ENCODE measurements at regions not wholly inside any gene's neighbourhood (a gene's known extent, or its start where the extent isn't known, plus 50 kb on each side); places are given as distances from the start of the nearest gene placed in this dataset.

DNA sequence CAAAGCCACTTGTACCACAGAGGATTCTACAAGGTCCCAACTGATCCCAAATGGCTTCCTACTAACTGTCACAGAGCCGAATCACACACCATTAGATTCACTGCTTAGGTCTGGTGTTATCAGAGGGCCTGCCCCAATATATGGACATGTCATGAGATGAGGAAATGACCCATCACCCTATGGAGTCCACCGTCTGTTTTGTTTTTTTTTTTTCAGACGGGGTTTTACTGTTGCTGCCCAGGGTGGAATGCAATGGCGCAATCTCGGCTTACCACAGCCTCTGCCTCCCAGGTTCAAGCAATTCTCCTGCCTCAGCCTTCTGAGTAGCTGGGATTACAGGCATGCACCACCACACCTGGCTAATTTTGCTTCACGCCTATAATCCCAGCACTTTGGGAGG, 83.8 kb upstream of the ETS2 start:
- Histone ChIP-seq H3K9me3 (ENCODE audit: insufficient read depth, low read length, severe bottlenecking) (peaks cover 11% of the 10 kb centered on the region), H3K4me2 (ENCODE audit: insufficient read depth, low read length) (no peak overlapping the region)
- no peak for ATAC-seq (ENCODE audit: insufficient read depth, low read depth)

DNA sequence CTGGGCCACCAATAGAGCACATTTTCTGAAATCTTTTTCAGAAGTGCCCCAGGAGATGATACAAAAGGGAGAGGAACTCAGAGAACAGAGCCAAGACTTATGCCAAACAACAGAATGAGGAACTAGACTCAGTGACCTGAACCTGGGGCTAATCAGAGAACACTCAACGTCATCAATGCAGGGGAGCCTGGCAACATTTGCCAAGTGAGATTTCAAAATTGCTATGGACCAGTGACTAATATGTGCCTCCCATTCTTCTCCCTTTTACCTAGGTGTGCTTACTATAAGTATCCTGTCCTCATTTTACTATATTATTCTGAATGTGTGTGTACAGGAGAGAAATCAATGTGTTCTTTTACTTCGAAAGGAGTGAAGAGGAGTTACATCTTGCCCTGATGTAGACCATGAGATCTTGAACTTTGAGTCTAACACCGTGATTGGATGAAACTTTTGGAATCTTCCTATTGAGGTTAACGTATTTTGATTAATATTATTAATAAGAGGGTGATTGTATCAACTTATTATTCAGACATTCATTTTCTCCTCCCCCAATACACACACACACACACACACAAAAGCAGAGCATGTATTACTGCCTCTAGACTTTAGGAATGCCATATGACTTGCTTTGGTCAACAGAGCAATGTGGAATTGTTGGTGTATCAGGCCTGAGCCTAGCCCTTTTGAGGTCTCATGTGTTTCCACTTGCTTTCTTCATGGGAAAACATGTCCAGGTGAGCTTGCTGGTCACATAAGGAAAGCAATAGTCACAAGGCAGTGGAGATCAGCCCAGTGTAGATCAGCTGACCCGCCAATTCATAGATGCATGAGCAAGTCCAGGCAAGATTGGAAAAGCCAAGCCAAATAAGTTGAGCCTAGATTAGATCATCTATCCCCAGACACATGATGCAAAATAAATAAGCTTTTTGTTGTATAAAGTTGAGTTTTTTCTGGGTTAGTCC, 80.3 kb upstream of the ETS2 start:
- DNase-seq (no peak), ATAC-seq (ENCODE audit: insufficient read depth, low read depth) (no peak)
- no peak overlapping the region for H2AFZ ChIP-seq (ENCODE audit: low read depth, low read length)
- peaks cover 11% of the 10 kb centered on the region for H3K9me3 ChIP-seq (ENCODE audit: insufficient read depth, low read length, severe bottlenecking)
- H3K36me3 ChIP-seq (ENCODE audit: insufficient read depth, low read length), result no peaks in the 10 kb centered on the region
- TF ChIP-seq, protein P1, sequence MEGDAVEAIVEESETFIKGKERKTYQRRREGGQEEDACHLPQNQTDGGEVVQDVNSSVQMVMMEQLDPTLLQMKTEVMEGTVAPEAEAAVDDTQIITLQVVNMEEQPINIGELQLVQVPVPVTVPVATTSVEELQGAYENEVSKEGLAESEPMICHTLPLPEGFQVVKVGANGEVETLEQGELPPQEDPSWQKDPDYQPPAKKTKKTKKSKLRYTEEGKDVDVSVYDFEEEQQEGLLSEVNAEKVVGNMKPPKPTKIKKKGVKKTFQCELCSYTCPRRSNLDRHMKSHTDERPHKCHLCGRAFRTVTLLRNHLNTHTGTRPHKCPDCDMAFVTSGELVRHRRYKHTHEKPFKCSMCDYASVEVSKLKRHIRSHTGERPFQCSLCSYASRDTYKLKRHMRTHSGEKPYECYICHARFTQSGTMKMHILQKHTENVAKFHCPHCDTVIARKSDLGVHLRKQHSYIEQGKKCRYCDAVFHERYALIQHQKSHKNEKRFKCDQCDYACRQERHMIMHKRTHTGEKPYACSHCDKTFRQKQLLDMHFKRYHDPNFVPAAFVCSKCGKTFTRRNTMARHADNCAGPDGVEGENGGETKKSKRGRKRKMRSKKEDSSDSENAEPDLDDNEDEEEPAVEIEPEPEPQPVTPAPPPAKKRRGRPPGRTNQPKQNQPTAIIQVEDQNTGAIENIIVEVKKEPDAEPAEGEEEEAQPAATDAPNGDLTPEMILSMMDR (IDR thresholded peaks at IDR 0.05; ENCODE audit: borderline replicate concordance, extremely low read depth, low read length, poor library complexity, severe bottlenecking), result no peak
- no peak for TF ChIP-seq EZH2 (IDR thresholded peaks at IDR 0.05; ENCODE audit: borderline replicate concordance, low read depth, low read length, severe bottlenecking)
- H3K4me2 ChIP-seq (ENCODE audit: insufficient read depth, low read length), result no peak overlapping the region
- no peak overlapping the region for H3K9ac ChIP-seq (ENCODE audit: low read depth, low read length)
- no peaks in the 10 kb centered on the region for H3K27me3 ChIP-seq (ENCODE audit: insufficient read depth, low read length, poor library complexity)
- H3K4me1 ChIP-seq (ENCODE audit: insufficient read depth, low read length), result peaks cover 26% of the 10 kb centered on the region
- H3K79me2 ChIP-seq (ENCODE audit: insufficient read depth, low read length), result no peaks in the 10 kb centered on the region
- H3K27ac ChIP-seq (ENCODE audit: low read length), result no peak overlapping the region
- H3K4me3 ChIP-seq (ENCODE audit: low read depth in 1 of 2, low read length in 2 of 2), result no peak overlapping the region
- no peaks in the 10 kb centered on the region for H4K20me1 ChIP-seq (ENCODE audit: insufficient read depth, low read length)

More for the DNA sequence above, 83.8 kb upstream of the ETS2 start:
- H3K9ac ChIP-seq (ENCODE audit: low read depth, low read length), result no peak overlapping the region
- DNase-seq, result no peak
- H3K27me3 ChIP-seq (ENCODE audit: insufficient read depth, low read length, poor library complexity), result no peaks in the 10 kb centered on the region
- H2AFZ ChIP-seq (ENCODE audit: low read depth, low read length), result no peak overlapping the region
- no peak overlapping the region for H3K27ac ChIP-seq (ENCODE audit: low read length)
- TF ChIP-seq, protein P1 (IDR thresholded peaks at IDR 0.05; ENCODE audit: borderline replicate concordance, extremely low read depth, low read length, poor library complexity, severe bottlenecking), result no peak
- no peak for TF ChIP-seq EZH2 (IDR thresholded peaks at IDR 0.05; ENCODE audit: borderline replicate concordance, low read depth, low read length, severe bottlenecking)
- no peaks in the 10 kb centered on the region for H4K20me1 ChIP-seq (ENCODE audit: insufficient read depth, low read length)
- H3K79me2 ChIP-seq (ENCODE audit: insufficient read depth, low read length), result no peaks in the 10 kb centered on the region
- H3K4me1 ChIP-seq (ENCODE audit: insufficient read depth, low read length), result peaks cover 29% of the 10 kb centered on the region
- H3K4me3 ChIP-seq (ENCODE audit: low read depth in 1 of 2, low read length in 2 of 2), result no peak overlapping the region
- H3K36me3 ChIP-seq (ENCODE audit: insufficient read depth, low read length), result no peaks in the 10 kb centered on the region

DNA sequence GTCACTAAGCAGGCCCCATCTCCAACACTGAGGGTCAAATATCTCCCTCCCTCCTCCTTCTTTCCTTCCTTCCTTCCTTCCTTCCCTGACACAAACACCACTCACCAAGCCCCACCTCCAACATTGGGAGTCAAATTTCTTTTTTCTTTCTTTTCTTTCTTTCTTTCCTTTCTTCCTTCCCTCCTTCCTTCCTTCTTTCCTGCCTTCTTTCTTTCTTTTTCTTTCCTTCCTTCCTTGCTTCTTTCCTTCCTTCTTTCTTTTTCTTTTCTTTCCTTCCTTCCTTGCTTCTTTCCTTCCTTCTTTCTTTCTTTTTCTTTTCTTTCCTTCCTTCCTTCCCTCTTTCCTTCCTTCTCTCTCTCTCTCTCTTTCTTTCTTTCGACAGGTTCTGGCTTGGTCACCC, 79.2 kb upstream of the ETS2 start:
- H3K79me2 ChIP-seq (ENCODE audit: insufficient read depth, low read length), result no peaks in the 10 kb centered on the region
- H3K4me1 ChIP-seq (ENCODE audit: insufficient read depth, low read length), result peaks cover 16% of the 10 kb centered on the region
- no peak for ATAC-seq (ENCODE audit: insufficient read depth, low read depth)
- H3K36me3 ChIP-seq (ENCODE audit: insufficient read depth, low read length), result no peaks in the 10 kb centered on the region
- H3K9me3 ChIP-seq (ENCODE audit: insufficient read depth, low read length, severe bottlenecking), result peaks cover 11% of the 10 kb centered on the region
- no peak overlapping the region for H3K4me2 ChIP-seq (ENCODE audit: insufficient read depth, low read length)
- H3K27me3 ChIP-seq (ENCODE audit: insufficient read depth, low read length, poor library complexity), result no peaks in the 10 kb centered on the region
- no peaks in the 10 kb centered on the region for H4K20me1 ChIP-seq (ENCODE audit: insufficient read depth, low read length)
- no peak overlapping the region for H2AFZ ChIP-seq (ENCODE audit: low read depth, low read length)
- no peak overlapping the region for H3K4me3 ChIP-seq (ENCODE audit: low read depth in 1 of 2, low read length in 2 of 2)
- H3K27ac ChIP-seq (ENCODE audit: low read length), result no peak overlapping the region
- TF ChIP-seq, protein P1 (IDR thresholded peaks at IDR 0.05; ENCODE audit: borderline replicate concordance, extremely low read depth, low read length, poor library complexity, severe bottlenecking), result no peak
- TF ChIP-seq EZH2 (IDR thresholded peaks at IDR 0.05; ENCODE audit: borderline replicate concordance, low read depth, low read length, severe bottlenecking), result no peak
- no peak for DNase-seq
- no peak overlapping the region for H3K9ac ChIP-seq (ENCODE audit: low read depth, low read length)

Measured in DND-41 (cell line).